ENCODE measurements at regions not wholly inside any gene's neighbourhood (a gene's known extent, or its start where the extent isn't known, plus 50 kb on each side); places are given as distances from the start of the nearest gene placed in this dataset.

DNA sequence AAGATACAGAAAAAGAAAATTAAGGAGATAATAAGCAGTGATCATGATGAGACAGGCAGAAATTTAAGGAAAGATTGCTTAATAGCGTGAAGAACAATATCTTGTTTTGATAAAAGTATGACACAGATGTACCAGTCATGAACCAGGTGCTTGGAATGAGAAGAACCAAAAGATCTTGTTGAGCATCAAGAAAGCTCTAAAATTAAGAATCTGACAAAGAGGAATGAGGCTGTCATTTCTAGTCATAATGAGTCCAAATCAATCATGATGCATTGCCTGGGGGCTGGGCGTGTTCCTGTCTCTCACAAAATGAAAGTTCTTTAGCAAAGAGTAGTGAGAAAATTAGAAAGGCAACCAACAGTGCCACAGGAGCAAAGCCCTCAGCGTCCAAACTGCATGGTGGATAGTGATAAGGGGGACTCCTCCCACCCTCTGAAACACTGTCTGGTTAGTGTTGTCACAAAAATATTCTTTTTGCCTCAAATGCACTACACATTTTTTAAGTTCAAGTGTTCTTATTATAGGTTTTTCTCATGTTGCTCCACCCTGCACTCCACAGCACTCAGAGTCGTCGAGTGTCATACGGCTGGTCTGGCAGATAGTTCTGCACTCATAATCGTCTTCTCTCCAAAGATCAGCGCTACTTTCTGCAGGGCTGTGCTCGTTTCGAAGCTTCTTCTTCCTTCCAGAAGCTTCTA, 439.6 kb downstream of the TNS3 start:
- peaks cover 15% of the 10 kb centered on the region for H3F3A ChIP-seq (ENCODE audit: insufficient read depth)
- TF ChIP-seq EZH2 (IDR thresholded peaks at IDR 0.05; ENCODE audit: insufficient read depth, poor library complexity, severe bottlenecking) (no peak), EZH2phosphoT487 (IDR thresholded peaks at IDR 0.05; ENCODE audit: insufficient read depth, low read depth) (no peak)
- in situ Hi-C loops (cut with MboI) = no loop called here
- no peak overlapping the region for H3K9ac ChIP-seq
- no peaks in the 10 kb centered on the region for H3K9me3 ChIP-seq (ENCODE audit: low read depth)
- H3K4me3 ChIP-seq = 0 out of 2 replicates have a peak overlapping the region, but pooled peaks have one; percentile 10
- H3K9me2 ChIP-seq (ENCODE audit: insufficient read depth) = no peaks in the 10 kb centered on the region
- no peaks in the 10 kb centered on the region for H4K20me1 ChIP-seq (ENCODE audit: insufficient read depth)
- WGBS, 2 experiments (ENCODE audit: low coverage in 1 of 2, low lambda C conversion rate in 2 of 2, missing lambda C conversion rate in 2 of 2) = 44% methylated on average over 10 of the region's 10 CpGs
- H3K4me1 ChIP-seq (ENCODE audit: insufficient read depth) = peaks cover 30% of the 10 kb centered on the region
- no peaks in the 10 kb centered on the region for H3K36me3 ChIP-seq (ENCODE audit: low read depth)
- H3K4me2 ChIP-seq (ENCODE audit: unreplicated experiment) = peak overlapping the region; percentile 68
- no peaks in the 10 kb centered on the region for H3K79me2 ChIP-seq (ENCODE audit: insufficient read depth)
- no peak overlapping the region for H2AFZ ChIP-seq
- no peak overlapping the region for H3K27ac ChIP-seq
- no peaks in the 10 kb centered on the region for H3K27me3 ChIP-seq (replicated peaks; ENCODE audit: insufficient read depth)
- peak; percentile 30 for DNase-seq

DNA sequence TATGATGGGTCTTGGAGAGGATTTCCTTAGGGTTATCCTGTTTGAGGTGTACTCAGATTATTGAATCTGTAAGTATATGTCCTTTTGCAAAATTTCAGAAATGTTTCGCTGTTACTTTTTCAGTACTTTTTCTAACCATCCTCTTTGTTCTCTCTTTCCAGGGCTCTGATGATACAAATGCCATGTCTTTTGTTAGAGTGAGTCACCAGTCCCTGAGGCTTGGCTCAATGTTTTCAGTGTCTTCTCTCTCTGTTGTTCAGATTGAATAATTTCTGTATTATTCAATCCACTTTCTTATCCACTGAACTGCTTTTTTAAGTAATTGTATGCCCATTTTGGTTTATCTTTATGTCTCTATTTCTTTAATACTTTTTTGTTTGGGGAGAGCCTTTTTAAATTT, 449.4 kb downstream of the TNS3 start:
- in situ Hi-C loops (cut with MboI) = no loop called here
- peak; percentile 66 for DNase-seq
- TF ChIP-seq EZH2phosphoT487 (IDR thresholded peaks at IDR 0.05; ENCODE audit: insufficient read depth, low read depth) = no peak
- no peaks in the 10 kb centered on the region for H3K9me2 ChIP-seq (ENCODE audit: insufficient read depth)
- H3K9ac ChIP-seq = no peak overlapping the region
- no peaks in the 10 kb centered on the region for H4K20me1 ChIP-seq (ENCODE audit: insufficient read depth)
- 94 to 100% methylated on average over 1 of the region's 1 CpG for WGBS, 2 experiments (ENCODE audit: low coverage in 1 of 2, low lambda C conversion rate in 2 of 2, missing lambda C conversion rate in 2 of 2)
- no peaks in the 10 kb centered on the region for H3K36me3 ChIP-seq (ENCODE audit: low read depth)
- H3K9me3 ChIP-seq (ENCODE audit: low read depth) = no peaks in the 10 kb centered on the region
- no peaks in the 10 kb centered on the region for H3K79me2 ChIP-seq (ENCODE audit: insufficient read depth)
- H3K4me1 ChIP-seq (ENCODE audit: insufficient read depth) = peaks cover 14% of the 10 kb centered on the region
- H3K4me2 ChIP-seq (ENCODE audit: unreplicated experiment) = no peak overlapping the region
- H3F3A ChIP-seq (ENCODE audit: insufficient read depth) = no peaks in the 10 kb centered on the region
- H3K4me3 ChIP-seq = no peak overlapping the region
- H2AFZ ChIP-seq = no peak overlapping the region
- no peaks in the 10 kb centered on the region for H3K27me3 ChIP-seq (replicated peaks; ENCODE audit: insufficient read depth)
- H3K27ac ChIP-seq = no peak overlapping the region

DNA sequence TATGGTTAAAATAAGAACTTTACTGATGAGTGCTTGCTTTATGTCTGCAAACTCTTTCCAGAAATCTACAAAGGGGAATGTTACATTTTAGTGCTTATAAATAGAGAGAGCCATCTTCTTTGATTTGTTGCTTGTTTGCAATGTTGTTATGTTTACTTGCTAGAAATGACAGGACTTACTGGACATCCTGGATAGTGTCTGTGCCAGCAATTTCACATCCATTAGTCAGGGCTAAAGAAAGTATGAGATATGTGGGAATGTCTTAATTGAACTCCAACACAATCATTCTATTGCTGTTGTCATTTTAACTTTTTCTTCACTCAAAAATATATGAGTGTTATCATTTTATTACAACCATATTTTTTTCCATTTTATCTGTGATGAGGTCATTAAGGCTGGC, 453.2 kb downstream of the TNS3 start:
- TF ChIP-seq EZH2 (IDR thresholded peaks at IDR 0.05; ENCODE audit: insufficient read depth, poor library complexity, severe bottlenecking) (no peak), EZH2phosphoT487 (IDR thresholded peaks at IDR 0.05; ENCODE audit: insufficient read depth, low read depth) (no peak)
- H2AFZ ChIP-seq = no peak overlapping the region
- DNase-seq = peak; percentile 36
- H3K36me3 ChIP-seq (ENCODE audit: low read depth) = no peaks in the 10 kb centered on the region
- no peaks in the 10 kb centered on the region for H3K27me3 ChIP-seq (replicated peaks; ENCODE audit: insufficient read depth)
- no peaks in the 10 kb centered on the region for H4K20me1 ChIP-seq (ENCODE audit: insufficient read depth)
- no peak overlapping the region for H3K4me3 ChIP-seq
- peaks cover 14% of the 10 kb centered on the region for H3K4me1 ChIP-seq (ENCODE audit: insufficient read depth)
- no peaks in the 10 kb centered on the region for H3K9me2 ChIP-seq (ENCODE audit: insufficient read depth)
- H3K9me3 ChIP-seq (ENCODE audit: low read depth) = no peaks in the 10 kb centered on the region
- in situ Hi-C loops (cut with MboI) = no loop called here
- no peaks in the 10 kb centered on the region for H3F3A ChIP-seq (ENCODE audit: insufficient read depth)
- peak overlapping the region; percentile 0 for H3K4me2 ChIP-seq (ENCODE audit: unreplicated experiment)
- no peak overlapping the region for H3K27ac ChIP-seq
- H3K9ac ChIP-seq = no peak overlapping the region
- H3K79me2 ChIP-seq (ENCODE audit: insufficient read depth) = no peaks in the 10 kb centered on the region

DNA sequence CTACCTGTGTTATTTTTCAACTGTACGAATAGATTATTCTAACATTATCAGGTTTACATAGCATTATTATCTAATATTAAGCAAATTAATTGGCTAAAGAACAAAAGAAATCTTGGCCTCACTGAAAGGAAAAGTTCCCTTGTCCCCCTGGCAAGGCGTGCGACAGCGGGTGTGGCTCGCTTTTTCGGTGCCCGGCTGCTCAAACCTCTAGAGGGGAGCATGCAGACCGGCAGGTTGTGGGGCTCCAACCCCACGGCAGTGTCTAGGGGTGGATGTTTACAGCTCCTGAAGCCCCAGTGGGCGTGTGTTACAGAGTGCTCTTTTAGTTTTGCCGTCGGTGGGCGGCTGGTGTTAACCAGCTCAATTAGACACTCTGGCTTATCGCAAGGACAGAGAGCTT, 456.4 kb downstream of the TNS3 start:
- H3K79me2 ChIP-seq (ENCODE audit: insufficient read depth) = no peaks in the 10 kb centered on the region
- 0 out of 2 replicates have a peak, but pooled peaks cover 7% of the 10 kb centered on the region for H3K4me1 ChIP-seq (ENCODE audit: insufficient read depth)
- H3K9me3 ChIP-seq (ENCODE audit: low read depth) = no peaks in the 10 kb centered on the region
- H2AFZ ChIP-seq = no peak overlapping the region
- DNase-seq = no peak
- in situ Hi-C loops (cut with MboI) = no loop called here
- H3K27ac ChIP-seq = no peak overlapping the region
- H3F3A ChIP-seq (ENCODE audit: insufficient read depth) = no peaks in the 10 kb centered on the region
- H4K20me1 ChIP-seq (ENCODE audit: insufficient read depth) = no peaks in the 10 kb centered on the region
- H3K36me3 ChIP-seq (ENCODE audit: low read depth) = no peaks in the 10 kb centered on the region
- no peaks in the 10 kb centered on the region for H3K27me3 ChIP-seq (replicated peaks; ENCODE audit: insufficient read depth)
- no peak overlapping the region for H3K4me3 ChIP-seq
- WGBS, 2 experiments (ENCODE audit: low coverage in 1 of 2, low lambda C conversion rate in 2 of 2, missing lambda C conversion rate in 2 of 2) = 92 to 94% methylated on average over 14 of the region's 14 CpGs
- no peak overlapping the region for H3K4me2 ChIP-seq (ENCODE audit: unreplicated experiment)
- H3K9ac ChIP-seq = no peak overlapping the region
- TF ChIP-seq EZH2phosphoT487 (IDR thresholded peaks at IDR 0.05; ENCODE audit: insufficient read depth, low read depth) (no peak), EZH2 (IDR thresholded peaks at IDR 0.05; ENCODE audit: insufficient read depth, poor library complexity, severe bottlenecking) (no peak)
- no peaks in the 10 kb centered on the region for H3K9me2 ChIP-seq (ENCODE audit: insufficient read depth)

All from GM23248 (cell line).